ENCODE measurements at regions not wholly inside any gene's neighbourhood (a gene's known extent, or its start where the extent isn't known, plus 50 kb on each side); places are given as distances from the start of the nearest gene placed in this dataset.

DNA sequence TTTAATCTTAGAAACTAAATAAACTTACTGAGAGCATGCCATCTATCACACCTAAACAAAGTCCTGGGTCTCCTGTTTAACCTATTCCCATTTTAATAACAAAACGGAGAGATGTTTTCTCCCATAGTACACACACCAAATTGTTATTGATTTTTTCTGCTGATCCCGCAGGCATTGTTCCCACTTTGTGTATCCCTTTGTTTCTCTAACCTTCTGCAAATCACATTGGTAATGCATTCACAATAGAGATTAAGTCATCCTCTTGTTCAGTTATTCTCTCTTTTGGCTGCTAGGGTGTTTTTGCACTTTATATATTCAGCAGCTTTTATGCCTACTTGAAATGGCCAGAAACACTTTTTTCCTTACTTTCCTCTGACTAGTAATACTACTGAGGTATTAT lies 1071.9 kb upstream of the CDH2 start:
- no peak for TF ChIP-seq RAD21 (IDR thresholded peaks at IDR 0.05 in 1 of 2, conservative IDR thresholded peaks at IDR 0.05 in 1 of 2; ENCODE audit: low read depth in 2 of 2, low read length in 2 of 2)
- TF ChIP-seq, protein P1, sequence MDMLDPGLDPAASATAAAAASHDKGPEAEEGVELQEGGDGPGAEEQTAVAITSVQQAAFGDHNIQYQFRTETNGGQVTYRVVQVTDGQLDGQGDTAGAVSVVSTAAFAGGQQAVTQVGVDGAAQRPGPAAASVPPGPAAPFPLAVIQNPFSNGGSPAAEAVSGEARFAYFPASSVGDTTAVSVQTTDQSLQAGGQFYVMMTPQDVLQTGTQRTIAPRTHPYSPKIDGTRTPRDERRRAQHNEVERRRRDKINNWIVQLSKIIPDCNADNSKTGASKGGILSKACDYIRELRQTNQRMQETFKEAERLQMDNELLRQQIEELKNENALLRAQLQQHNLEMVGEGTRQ (IDR thresholded peaks at IDR 0.05; ENCODE audit: low read length): no peak
- no peak for TF ChIP-seq NANOG (IDR thresholded peaks at IDR 0.05; ENCODE audit: insufficient read depth, low read depth, low read length, poor library complexity, severe bottlenecking)
- TF ChIP-seq, protein P2, sequence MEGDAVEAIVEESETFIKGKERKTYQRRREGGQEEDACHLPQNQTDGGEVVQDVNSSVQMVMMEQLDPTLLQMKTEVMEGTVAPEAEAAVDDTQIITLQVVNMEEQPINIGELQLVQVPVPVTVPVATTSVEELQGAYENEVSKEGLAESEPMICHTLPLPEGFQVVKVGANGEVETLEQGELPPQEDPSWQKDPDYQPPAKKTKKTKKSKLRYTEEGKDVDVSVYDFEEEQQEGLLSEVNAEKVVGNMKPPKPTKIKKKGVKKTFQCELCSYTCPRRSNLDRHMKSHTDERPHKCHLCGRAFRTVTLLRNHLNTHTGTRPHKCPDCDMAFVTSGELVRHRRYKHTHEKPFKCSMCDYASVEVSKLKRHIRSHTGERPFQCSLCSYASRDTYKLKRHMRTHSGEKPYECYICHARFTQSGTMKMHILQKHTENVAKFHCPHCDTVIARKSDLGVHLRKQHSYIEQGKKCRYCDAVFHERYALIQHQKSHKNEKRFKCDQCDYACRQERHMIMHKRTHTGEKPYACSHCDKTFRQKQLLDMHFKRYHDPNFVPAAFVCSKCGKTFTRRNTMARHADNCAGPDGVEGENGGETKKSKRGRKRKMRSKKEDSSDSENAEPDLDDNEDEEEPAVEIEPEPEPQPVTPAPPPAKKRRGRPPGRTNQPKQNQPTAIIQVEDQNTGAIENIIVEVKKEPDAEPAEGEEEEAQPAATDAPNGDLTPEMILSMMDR (IDR thresholded peaks at IDR 0.05; ENCODE audit: control extremely low read depth in 1 of 3, insufficient read depth in 1 of 3, low read depth in 1 of 3, low read length in 3 of 3): no peak
